ENCODE measurements at regions not wholly inside any gene's neighbourhood (a gene's known extent, or its start where the extent isn't known, plus 50 kb on each side); places are given as distances from the start of the nearest gene placed in this dataset.

- TF ChIP-seq EZH2 (IDR thresholded peaks at IDR 0.05; ENCODE audit: borderline replicate concordance), result no peak
- TF ChIP-seq, protein P1, sequence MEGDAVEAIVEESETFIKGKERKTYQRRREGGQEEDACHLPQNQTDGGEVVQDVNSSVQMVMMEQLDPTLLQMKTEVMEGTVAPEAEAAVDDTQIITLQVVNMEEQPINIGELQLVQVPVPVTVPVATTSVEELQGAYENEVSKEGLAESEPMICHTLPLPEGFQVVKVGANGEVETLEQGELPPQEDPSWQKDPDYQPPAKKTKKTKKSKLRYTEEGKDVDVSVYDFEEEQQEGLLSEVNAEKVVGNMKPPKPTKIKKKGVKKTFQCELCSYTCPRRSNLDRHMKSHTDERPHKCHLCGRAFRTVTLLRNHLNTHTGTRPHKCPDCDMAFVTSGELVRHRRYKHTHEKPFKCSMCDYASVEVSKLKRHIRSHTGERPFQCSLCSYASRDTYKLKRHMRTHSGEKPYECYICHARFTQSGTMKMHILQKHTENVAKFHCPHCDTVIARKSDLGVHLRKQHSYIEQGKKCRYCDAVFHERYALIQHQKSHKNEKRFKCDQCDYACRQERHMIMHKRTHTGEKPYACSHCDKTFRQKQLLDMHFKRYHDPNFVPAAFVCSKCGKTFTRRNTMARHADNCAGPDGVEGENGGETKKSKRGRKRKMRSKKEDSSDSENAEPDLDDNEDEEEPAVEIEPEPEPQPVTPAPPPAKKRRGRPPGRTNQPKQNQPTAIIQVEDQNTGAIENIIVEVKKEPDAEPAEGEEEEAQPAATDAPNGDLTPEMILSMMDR (IDR thresholded peaks at IDR 0.05; ENCODE audit: poor library complexity), result no peak
These were observed 1117.2 kb upstream of the MIR17HG start for GRCh38 chr13:90230311-90230710.
